H9 (cell line): ENCODE measurements at regions not wholly inside any gene's neighbourhood (a gene's known extent, or its start where the extent isn't known, plus 50 kb on each side); places are given as distances from the start of the nearest gene placed in this dataset.

ENCODE experiments used
- DNase-seq: peaks from one replicate; pipeline ENCODE4 v3.0.0-alpha.2; 2017
- H2AFZ ChIP-seq: one replicate; pipeline ENCODE4 v1.6.1; 2013; ENCODE audit warnings: mild to moderate bottlenecking, low read length, control low read depth, moderate library complexity
- H2AK5ac ChIP-seq: 2 replicates; pipeline ENCODE4 v1.6.1; 2013; ENCODE audit warnings: low read length, control low read depth, mixed read lengths; ENCODE audit not compliant: insufficient read length
- H2BK120ac ChIP-seq: one replicate; pipeline ENCODE4 v1.6.1; 2013; ENCODE audit warnings: low read depth, mild to moderate bottlenecking, low read length, control low read depth, inconsistent platforms; ENCODE audit not compliant: poor library complexity, severe bottlenecking
- H2BK12ac ChIP-seq: 2 replicates; pipeline ENCODE4 v1.6.1; 2013; ENCODE audit warnings: low read length, control low read depth, mixed read lengths, low read depth; ENCODE audit not compliant: insufficient read length
- H2BK15ac ChIP-seq: 2 replicates; pipeline ENCODE4 v1.6.1; 2013; ENCODE audit warnings: low read depth, low read length, control low read depth
- H2BK20ac ChIP-seq: one replicate; pipeline ENCODE4 v1.6.1; 2013; ENCODE audit warnings: low read depth, mild to moderate bottlenecking, low read length, control low read depth, inconsistent platforms; ENCODE audit not compliant: poor library complexity, severe bottlenecking
- H2BK5ac ChIP-seq: 2 replicates; pipeline ENCODE4 v1.6.1; 2013; ENCODE audit warnings: low read length, control low read depth, mixed read lengths; ENCODE audit not compliant: insufficient read length
- H3K14ac ChIP-seq: 2 replicates; pipeline ENCODE4 v1.6.1; 2013; ENCODE audit warnings: low read length, control low read depth; ENCODE audit not compliant: insufficient read depth
- H3K18ac ChIP-seq: 2 replicates; pipeline ENCODE4 v1.6.1; 2013; ENCODE audit warnings: low read depth, mild to moderate bottlenecking, mixed read lengths, low read length, control low read depth; ENCODE audit not compliant: insufficient read length
- H3K23ac ChIP-seq: 2 replicates; pipeline ENCODE4 v1.6.1; 2013; ENCODE audit warnings: low read length, control low read depth, mixed read lengths, low read depth; ENCODE audit not compliant: insufficient read length
- H3K23me2 ChIP-seq: 2 replicates; pipeline ENCODE4 v1.6.1; 2013; ENCODE audit warnings: low read depth, mild to moderate bottlenecking, mixed read lengths, low read length, control low read depth; ENCODE audit not compliant: insufficient read length, poor library complexity, severe bottlenecking
- H3K27ac ChIP-seq: 2 replicates; pipeline ENCODE4 v1.5.1; 2013; ENCODE audit warnings: low read length, control low read depth, mixed read lengths, low read depth; ENCODE audit not compliant: insufficient read length
- H3K27me3 ChIP-seq: 2 replicates; pipeline ENCODE4 v1.6.1; 2013; ENCODE audit warnings: low read length, control low read depth, inconsistent platforms; ENCODE audit not compliant: insufficient read depth
- H3K4ac ChIP-seq: 2 replicates; pipeline ENCODE4 v1.6.1; 2013; ENCODE audit warnings: low read depth, mild to moderate bottlenecking, control low read depth, inconsistent platforms, low read length, moderate library complexity
- H3K4me1 ChIP-seq: 2 replicates; pipeline ENCODE4 v1.6.1; 2013; ENCODE audit warnings: low read length, control low read depth, inconsistent platforms; ENCODE audit not compliant: insufficient read depth
- H3K4me2 ChIP-seq: 2 replicates; pipeline ENCODE4 v1.6.1; 2013; ENCODE audit warnings: low read length, control low read depth, mixed read lengths; ENCODE audit not compliant: insufficient read length, insufficient read depth
- H3K56ac ChIP-seq: 2 replicates; pipeline ENCODE4 v1.6.1; 2013; ENCODE audit warnings: low read depth, mild to moderate bottlenecking, mixed read lengths, low read length, control low read depth; ENCODE audit not compliant: insufficient read length
- H3K79me1 ChIP-seq: 2 replicates; pipeline ENCODE4 v1.6.1; 2013; ENCODE audit warnings: low read depth, mild to moderate bottlenecking, moderate library complexity, low read length, control low read depth, inconsistent platforms; ENCODE audit not compliant: insufficient read depth, poor library complexity, severe bottlenecking
- H3K79me2 ChIP-seq: 2 replicates; pipeline ENCODE4 v1.6.1; 2013; ENCODE audit warnings: low read length, control low read depth, inconsistent platforms; ENCODE audit not compliant: insufficient read depth
- H3K9ac ChIP-seq: 2 replicates; pipeline ENCODE4 v1.6.1; 2013; ENCODE audit warnings: low read length, control low read depth, mixed read lengths; ENCODE audit not compliant: insufficient read length; ENCODE audit errors: extremely low read depth
- H3K9me3 ChIP-seq: one replicate; pipeline ENCODE4 v1.6.1; 2013; ENCODE audit warnings: low read depth, low read length, inconsistent platforms; ENCODE audit not compliant: control insufficient read depth
- H3T11ph ChIP-seq: one replicate; pipeline ENCODE4 v1.6.1; 2013; ENCODE audit warnings: mild to moderate bottlenecking, low read length, control low read depth, inconsistent platforms
- H4K20me1 ChIP-seq: one replicate; pipeline ENCODE4 v1.6.1; 2013; ENCODE audit not compliant: control insufficient read depth, insufficient read length, insufficient read depth
- H4K5ac ChIP-seq: 2 replicates; pipeline ENCODE4 v1.6.1; 2013; ENCODE audit warnings: low read depth, mild to moderate bottlenecking, mixed read lengths, low read length, control low read depth; ENCODE audit not compliant: insufficient read length
- H4K8ac ChIP-seq: replicated peaks from 2 replicates; pipeline ENCODE4 v1.6.1; 2013; ENCODE audit warnings: low read length, control low read depth, mixed read lengths, low read depth; ENCODE audit not compliant: insufficient read length
- H4K91ac ChIP-seq: 2 replicates; pipeline ENCODE4 v1.6.1; 2013; ENCODE audit warnings: low read depth, mild to moderate bottlenecking, moderate library complexity, mixed read lengths, low read length, control low read depth; ENCODE audit not compliant: insufficient read length
- H3K27ac Mint-ChIP-seq, 3 experiments: 2 replicates in 2 of 3; 3 replicates in 1 of 3; pipeline ENCODE4 v1.8.0; 2020 to 2021; ENCODE audit warnings: mixed read lengths in 3 of 3, mild to moderate bottlenecking in 1 of 3, moderate library complexity in 1 of 3
- H3K27me3 Mint-ChIP-seq: 2 replicates; pipeline ENCODE4 v1.8.0; 2021; ENCODE audit warnings: low read depth, mild to moderate bottlenecking, moderate library complexity, mixed read lengths
- H3K36me3 Mint-ChIP-seq, 3 experiments: 2 replicates in 2 of 3; 3 replicates in 1 of 3; pipeline ENCODE4 v1.8.0; 2020 to 2021; ENCODE audit warnings: low read depth in 3 of 3, mixed read lengths in 3 of 3; ENCODE audit not compliant: insufficient read depth in 1 of 3
- H3K4me1 Mint-ChIP-seq, 2 experiments: 2 replicates each; pipeline ENCODE4 v1.8.0; 2020; ENCODE audit warnings: mixed read lengths in 2 of 2
- H3K4me3 Mint-ChIP-seq, 2 experiments: 2 replicates in 1 of 2; 3 replicates in 1 of 2; pipeline ENCODE4 v1.8.0; 2020 to 2021; ENCODE audit warnings: mild to moderate bottlenecking in 2 of 2, mixed read lengths in 2 of 2, moderate library complexity in 1 of 2
- H3K9me3 Mint-ChIP-seq, 2 experiments: 2 replicates in 1 of 2; 3 replicates in 1 of 2; pipeline ENCODE4 v1.8.0; 2020; ENCODE audit warnings: mild to moderate bottlenecking in 2 of 2, mixed read lengths in 2 of 2, moderate library complexity in 1 of 2
- CTCF ChIP-seq: fragments of 200-600 bp; sonication (generic); conservative IDR thresholded peaks from 3 replicates; pipeline ENCODE4 v1.8.0; 2021; ENCODE audit warnings: antibody characterized with exemption, mild to moderate bottlenecking
- WGBS: extraction: QIAGEN DNeasy Blood & Tissue Kit; methylation state at CpG from one replicate; pipeline ENCODE4 v1.1.7; 2013; ENCODE audit warnings: missing lambda C conversion rate, low lambda C conversion rate, mixed read lengths; ENCODE audit not compliant: insufficient read length; ENCODE audit errors: extremely low coverage; 5-methylcytosine and 5-hydroxymethylcytosine counted together

DNA sequence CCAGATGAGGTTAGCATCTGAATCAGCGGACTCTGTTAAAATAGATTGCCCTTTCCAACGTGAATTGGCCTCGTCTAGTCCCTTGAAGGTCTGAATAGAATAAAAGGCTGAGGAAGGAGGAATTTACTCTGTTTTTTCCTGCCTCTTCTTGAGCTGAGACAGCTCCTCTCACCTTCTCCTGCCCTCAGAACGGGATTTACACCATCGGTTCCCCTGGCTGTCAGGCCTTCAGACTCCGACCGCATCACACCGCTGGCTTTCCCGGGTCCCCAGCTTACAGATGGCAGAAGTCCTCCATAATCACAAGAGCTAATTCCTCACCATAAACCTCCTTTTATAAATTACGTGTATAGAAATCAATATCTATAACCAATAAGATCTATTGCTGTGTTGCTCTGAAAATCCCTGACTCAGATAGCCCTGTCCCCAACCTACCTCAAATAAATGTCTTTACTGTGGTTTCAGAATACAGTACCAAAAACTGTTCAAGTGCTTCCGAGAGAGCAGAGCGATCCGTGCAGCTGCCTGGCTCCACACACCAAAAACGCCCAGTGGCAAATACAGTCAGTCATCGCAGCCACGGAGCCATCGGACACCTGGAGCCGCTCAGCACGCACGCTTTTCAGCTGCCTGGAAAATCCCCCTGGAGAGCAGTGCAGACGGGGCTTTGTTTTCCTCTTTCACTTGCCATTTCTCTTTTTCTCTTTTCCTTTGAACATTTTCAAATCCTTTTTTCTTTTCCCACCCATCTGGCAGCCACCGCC is 196.9 kb downstream of the NRP2 start:
- H3K9me3 Mint-ChIP-seq, result peaks cover 0 to 3% of the 10 kb centered on the region in 2 experiments; a peak in 3 of 5 replicates
- Histone ChIP-seq H4K8ac (no peak overlapping the region), H3K4me2 (no peak overlapping the region), H3K4ac (no peak overlapping the region), H2BK20ac (no peak overlapping the region), H3K4me1 (no peaks in the 10 kb centered on the region; the same call in 1 of the 2 replicates), H3K56ac (no peak overlapping the region), H3K14ac (no peak overlapping the region), H3K23me2 (no peaks in the 10 kb centered on the region), H3K79me2 (no peaks in the 10 kb centered on the region), H3K27ac (no peak overlapping the region), H2BK15ac (no peak overlapping the region), H3T11ph (no peak overlapping the region), H2BK12ac (no peak overlapping the region), H3K9me3 (no peaks in the 10 kb centered on the region), H4K20me1 (no peaks in the 10 kb centered on the region), H2BK120ac (no peak overlapping the region), H2BK5ac (no peak overlapping the region), H2AFZ (peak overlapping the region; percentile 61), H3K9ac (no peak overlapping the region), H3K23ac (no peak overlapping the region), H4K91ac (no peak overlapping the region), H3K18ac (no peak overlapping the region), H2AK5ac (no peak overlapping the region), H3K27me3 (no peaks in the 10 kb centered on the region), H3K79me1 (no peaks in the 10 kb centered on the region), H4K5ac (no peak overlapping the region)
- WGBS, result no CpG with 5 or more reads among the region's 22 CpGs
- peaks cover 16 to 32% of the 10 kb centered on the region in 2 experiments for H3K4me1 Mint-ChIP-seq
- DNase-seq, result no peak
- TF ChIP-seq CTCF, result no peak
- peaks cover 2% of the 10 kb centered on the region; the same call in 1 of the 2 replicates for H3K27me3 Mint-ChIP-seq
- H3K36me3 Mint-ChIP-seq, result peaks cover 4 to 5% (median 4%) of the 10 kb centered on the region in 3 experiments; a peak in 2 of 7 replicates
- H3K4me3 Mint-ChIP-seq, result no peak overlapping the region
- H3K27ac Mint-ChIP-seq, result peak overlapping the region in 1 of 3 experiments; percentile 9; a peak in 1 of 7 replicates
